HCT116 (cell line): ENCODE measurements at regions not wholly inside any gene's neighbourhood (a gene's known extent, or its start where the extent isn't known, plus 50 kb on each side); places are given as distances from the start of the nearest gene placed in this dataset.

ENCODE experiments used
- ATAC-seq: fragments of 200-7000 bp; cut with Tn5 transposase; 2 replicates; pipeline ENCODE4 v1.9.1; 2020; ENCODE audit warnings: mild to moderate bottlenecking, moderate library complexity
- BruUV-seq: library from RNA; stranded (reverse); fragments of 400-500 nt; replicated peaks from 2 replicates; lab custom pipeline; 2021; lab: Mats Ljungman, UMichigan
- CTCF ChIA-PET: fragments of 300-600 bp; sonication (Branson Sonifier 250); formaldehyde crosslinking; loops from one replicate; lab custom pipeline; 2021; ENCODE audit warnings: antibody characterized with exemption; lab: Charles Lee
- POLR2A ChIA-PET: fragments of 300-600, 350-600 bp; sonication (Branson Sonifier 250); formaldehyde crosslinking; loops from one replicate; lab custom pipeline; 2021; ENCODE audit warnings: antibody characterized with exemption; lab: Charles Lee
- RAD21 ChIA-PET, 2 experiments: fragments of 300-600 bp; sonication (Branson Sonifier 250); formaldehyde crosslinking; loops; one replicate each; lab custom pipeline; 2023; ENCODE audit warnings: low total read pairs in 2 of 2; ENCODE audit not compliant: uncharacterized antibody in 2 of 2, unreplicated experiment in 2 of 2, low non-redundant PET in 1 of 2; lab: Charles Lee
- DNase-seq: peaks from one replicate; pipeline ENCODE4 v3.0.0-alpha.2; 2010; ENCODE audit warnings: low read depth, low spot score
- H2AFZ ChIP-seq: fragments of 200-600 bp; shearing (Covaris generic), sonication (generic); 2 replicates; pipeline ENCODE4 v1.6.1; 2017; ENCODE audit warnings: low read depth, mixed run types, mixed read lengths, antibody characterized with exemption, low read length; ENCODE audit not compliant: poor library complexity, severe bottlenecking
- H3K27ac ChIP-seq: 2 replicates; pipeline ENCODE4 v1.5.1; 2012; ENCODE audit warnings: low read depth, low read length
- H3K27me3 ChIP-seq: fragments of 200-600 bp; sonication (generic); 2 replicates; pipeline ENCODE4 v1.6.1; 2016; ENCODE audit warnings: mixed run types, low read length, mixed read lengths; ENCODE audit not compliant: insufficient read depth
- H3K36me3 ChIP-seq, 2 experiments: fragments of 200-500 bp in 1 of 2; fragments of 200-600 bp in 1 of 2; sonication (Bioruptor generic) in 1 of 2; sonication (generic) in 1 of 2; 2 replicates each; pipeline versions ENCODE4 v1.5.1 to v1.6.1; 2014 to 2016; ENCODE audit warnings: low read length in 2 of 2, inconsistent platforms in 1 of 2, mixed read lengths in 1 of 2, mixed run types in 1 of 2; ENCODE audit not compliant: insufficient read depth in 2 of 2, control insufficient read depth in 1 of 2
- H3K4me1 ChIP-seq, 2 experiments: fragments of 200-600 bp in 1 of 2; sonication (generic) in 1 of 2; 2 replicates each; pipeline versions ENCODE4 v1.5.1 to v1.6.1; 2012 to 2017; ENCODE audit warnings: low read length in 2 of 2, inconsistent platforms in 1 of 2, mild to moderate bottlenecking in 1 of 2, mixed read lengths in 1 of 2, mixed run types in 1 of 2, moderate library complexity in 1 of 2; ENCODE audit not compliant: insufficient read depth in 2 of 2, control insufficient read depth in 1 of 2
- H3K4me2 ChIP-seq: fragments of 200-600 bp; sonication (generic); 2 replicates; pipeline ENCODE4 v1.6.1; 2017; ENCODE audit warnings: mixed run types, low read length, mixed read lengths
- H3K4me3 ChIP-seq, 2 experiments: fragments of 200-600 bp in 1 of 2; sonication (generic) in 1 of 2; replicated peaks in 1 of 2; 2 replicates each; pipeline ENCODE4 v1.5.1; 2011 to 2016; ENCODE audit warnings: low read length in 2 of 2, control low read depth in 1 of 2, low read depth in 1 of 2, mild to moderate bottlenecking in 1 of 2, mixed read lengths in 1 of 2, mixed run types in 1 of 2
- H3K79me2 ChIP-seq: fragments of 200-600 bp; sonication (generic); 2 replicates; pipeline ENCODE4 v1.6.1; 2017; ENCODE audit warnings: mild to moderate bottlenecking, mixed run types, low read length, moderate library complexity, mixed read lengths; ENCODE audit not compliant: insufficient read depth
- H3K9ac ChIP-seq: fragments of 200-600 bp; sonication (generic); 2 replicates; pipeline ENCODE4 v1.6.1; 2016; ENCODE audit warnings: low read length, mixed read lengths
- H3K9me2 ChIP-seq: fragments of 200-600 bp; sonication (generic), shearing (Covaris generic); 2 replicates; pipeline ENCODE4 v1.6.1; 2017; ENCODE audit warnings: mixed run types, mild to moderate bottlenecking, moderate library complexity; ENCODE audit not compliant: insufficient read depth
- H3K9me3 ChIP-seq, 2 experiments: fragments of 200-500 bp in 1 of 2; fragments of 200-600 bp in 1 of 2; sonication (Bioruptor generic) in 1 of 2; sonication (generic) in 1 of 2; 2 replicates each; pipeline ENCODE4 v1.6.1; 2014 to 2017; ENCODE audit warnings: low read length in 2 of 2, mixed read lengths in 2 of 2, inconsistent platforms in 1 of 2, low read depth in 1 of 2, mild to moderate bottlenecking in 1 of 2, mixed run types in 1 of 2, moderate library complexity in 1 of 2; ENCODE audit not compliant: control insufficient read depth in 1 of 2, insufficient read depth in 1 of 2
- H4K20me1 ChIP-seq: fragments of 200-600 bp; sonication (generic), shearing (Covaris generic); 2 replicates; pipeline ENCODE4 v1.6.1; 2017; ENCODE audit warnings: mixed run types, mild to moderate bottlenecking, moderate library complexity; ENCODE audit not compliant: insufficient read depth
- EZH2 ChIP-seq: fragments of 200-600 bp; sonication (generic); IDR thresholded peaks from 2 replicates; pipeline ENCODE4 v1.6.1; 2017; ENCODE audit warnings: antibody characterized with exemption, mixed run types
- POLR2A ChIP-seq: IDR thresholded peaks from 2 replicates; pipeline ENCODE4 v1.7.0; 2011; ENCODE audit warnings: borderline replicate concordance; ENCODE audit not compliant: insufficient read depth, insufficient read length; ENCODE audit errors: extremely low read depth
- REST ChIP-seq: IDR thresholded peaks from 2 replicates; pipeline ENCODE4 v1.6.1; 2012; ENCODE audit warnings: low read depth
- SIN3A ChIP-seq: IDR thresholded peaks from 2 replicates; pipeline ENCODE4 v1.6.1; 2012; ENCODE audit warnings: low read depth
- SP1 ChIP-seq: IDR thresholded peaks from 2 replicates; pipeline ENCODE4 v1.6.1; 2012; ENCODE audit warnings: low read depth
- SRF ChIP-seq: IDR thresholded peaks from 2 replicates; pipeline ENCODE4 v1.6.1; 2012; ENCODE audit warnings: low read depth
- ZFX ChIP-seq: fragments of 450-650 bp; IDR thresholded peaks from 2 replicates; pipeline ENCODE4 v1.6.1; 2017
- intact Hi-C: fragments of 100-400 bp; cut with micrococcal nuclease; formaldehyde crosslinking; loops from 2 replicates; pipeline ENCODE4 v1.10.0; 2022
- TF ChIP-seq, protein P1 (sequence below): IDR thresholded peaks from 2 replicates; pipeline ENCODE4 v1.6.1; 2012
- TF ChIP-seq, protein P2 (sequence below): IDR thresholded peaks from 2 replicates; pipeline ENCODE4 v1.6.1; 2012

- Histone ChIP-seq H3K27me3 (peaks cover 15% of the 10 kb centered on the region; the same call in 1 of the 2 replicates), H3K79me2 (no peaks in the 10 kb centered on the region), H3K9me2 (no peaks in the 10 kb centered on the region), H4K20me1 (no peaks in the 10 kb centered on the region), H3K27ac (no peak overlapping the region), H3K4me2 (no peak overlapping the region), H3K36me3 (no peaks in the 10 kb centered on the region), H2AFZ (no peak overlapping the region), H3K9ac (no peak overlapping the region), H3K4me1 (no peaks in the 10 kb centered on the region), H3K9me3 (no peaks in the 10 kb centered on the region), H3K4me3 (no peak overlapping the region)
- no TSS peak for BruUV-seq
- no peak for ATAC-seq
- POLR2A ChIA-PET: no interaction called here
- RAD21 ChIA-PET: no interaction called here
- TF ChIP-seq EZH2 (no peak), SIN3A (no peak), REST (no peak), SP1 (no peak), ZFX (no peak), POLR2A (no peak), SRF (no peak)
- TF ChIP-seq, protein P1, sequence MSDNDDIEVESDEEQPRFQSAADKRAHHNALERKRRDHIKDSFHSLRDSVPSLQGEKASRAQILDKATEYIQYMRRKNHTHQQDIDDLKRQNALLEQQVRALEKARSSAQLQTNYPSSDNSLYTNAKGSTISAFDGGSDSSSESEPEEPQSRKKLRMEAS: no peak
- TF ChIP-seq, protein P2, sequence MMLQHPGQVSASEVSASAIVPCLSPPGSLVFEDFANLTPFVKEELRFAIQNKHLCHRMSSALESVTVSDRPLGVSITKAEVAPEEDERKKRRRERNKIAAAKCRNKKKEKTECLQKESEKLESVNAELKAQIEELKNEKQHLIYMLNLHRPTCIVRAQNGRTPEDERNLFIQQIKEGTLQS: no peak
- no peak for DNase-seq
- intact Hi-C loops: no loop called here
- CTCF ChIA-PET: no interaction called here
Observed at GRCh38 chr6:153613719-153614455, 425.2 kb upstream of the OPRM1 start.
